ENCODE measurements at regions not wholly inside any gene's neighbourhood (a gene's known extent, or its start where the extent isn't known, plus 50 kb on each side); places are given as distances from the start of the nearest gene placed in this dataset.
A peak's percentile ranks its signal among the peaks of the same experiment; 100 is the strongest.

GRCh38 chr2:121074293-121074932 lies 210.6 kb downstream of the TFCP2L1 start:
- DNase-seq (ENCODE audit: low spot score): no peak

- DNase-seq (ENCODE audit: low spot score): no peak
These were observed 209.9 kb downstream of the TFCP2L1 start for GRCh38 chr2:121075006-121075551.

- DNase-seq (ENCODE audit: low spot score): peak; percentile 38
These were observed 209.1 kb downstream of the TFCP2L1 start for GRCh38 chr2:121075641-121076497.

- DNase-seq (ENCODE audit: low spot score): no peak
These were observed 208.5 kb downstream of the TFCP2L1 start for GRCh38 chr2:121076498-121076820.

GRCh38 chr2:121076885-121077549 lies 208.0 kb downstream of the TFCP2L1 start:
- DNase-seq (ENCODE audit: low spot score): no peak

- no peak for DNase-seq (ENCODE audit: low spot score)
These were observed 206.1 kb downstream of the TFCP2L1 start for GRCh38 chr2:121078899-121079298.

- DNase-seq (ENCODE audit: low spot score): peak; percentile 42
These were observed 204.8 kb downstream of the TFCP2L1 start for GRCh38 chr2:121080013-121080772.

- DNase-seq (ENCODE audit: low spot score): no peak
These were observed 203.3 kb downstream of the TFCP2L1 start for GRCh38 chr2:121081701-121082100.

GRCh38 chr2:121082191-121082590 lies 202.8 kb downstream of the TFCP2L1 start:
- no peak for DNase-seq (ENCODE audit: low spot score)

- DNase-seq (ENCODE audit: low spot score): no peak
These were observed 200.8 kb downstream of the TFCP2L1 start for GRCh38 chr2:121084130-121084680.

GRCh38 chr2:121085801-121086200 lies 199.2 kb downstream of the TFCP2L1 start:
- DNase-seq (ENCODE audit: low spot score): no peak

- no peak for DNase-seq (ENCODE audit: low spot score)
These were observed 198.6 kb downstream of the TFCP2L1 start for GRCh38 chr2:121086450-121086849.

GRCh38 chr2:121087117-121087516 lies 197.9 kb downstream of the TFCP2L1 start:
- no peak for DNase-seq (ENCODE audit: low spot score)

GRCh38 chr2:121088251-121089165 lies 196.5 kb downstream of the TFCP2L1 start:
- no peak for DNase-seq (ENCODE audit: low spot score)

- DNase-seq (ENCODE audit: low spot score): no peak
These were observed 195.9 kb downstream of the TFCP2L1 start for GRCh38 chr2:121089166-121089510.

GRCh38 chr2:121090088-121090715 lies 194.8 kb downstream of the TFCP2L1 start:
- DNase-seq (ENCODE audit: low spot score): no peak

GRCh38 chr2:121092095-121092494 lies 192.9 kb downstream of the TFCP2L1 start:
- DNase-seq (ENCODE audit: low spot score): no peak

- DNase-seq (ENCODE audit: low spot score): no peak
These were observed 191.3 kb downstream of the TFCP2L1 start for GRCh38 chr2:121093692-121094091.

- no peak for DNase-seq (ENCODE audit: low spot score)
These were observed 190.9 kb downstream of the TFCP2L1 start for GRCh38 chr2:121094101-121094500.

- no peak for DNase-seq (ENCODE audit: low spot score)
These were observed 190.2 kb downstream of the TFCP2L1 start for GRCh38 chr2:121094845-121095244.

Measured in globus pallidus (tissue), 1 donor.